SK-N-SH (cell line): ENCODE measurements at regions not wholly inside any gene's neighbourhood (a gene's known extent, or its start where the extent isn't known, plus 50 kb on each side); places are given as distances from the start of the nearest gene placed in this dataset.

Experiments
- CTCF ChIA-PET: fragments of 300-600, 350-600 bp; formaldehyde crosslinking; extraction: SDS; loops from one replicate; lab custom pipeline; 2021; lab: Yijun Ruan, JAX
- POLR2A ChIA-PET: fragments of 350-600 bp; sonication (Branson Sonifier 250); formaldehyde crosslinking; extraction: SDS; loops from one replicate; lab custom pipeline; 2020; ENCODE audit warnings: antibody characterized with exemption, inconsistent platforms; lab: Yijun Ruan, JAX
- DNase-seq: peaks from one replicate; pipeline ENCODE4 v3.0.0; 2012
- H2AFZ ChIP-seq: fragments of 200-600 bp; sonication (generic); 2 replicates; pipeline ENCODE4 v1.8.1; 2016; ENCODE audit warnings: antibody characterized with exemption, mild to moderate bottlenecking, low read depth
- H3F3A ChIP-seq: fragments of 200-600 bp; sonication (generic); replicated peaks from 2 replicates; pipeline ENCODE3; 2016; ENCODE audit warnings: antibody characterized with exemption, mild to moderate bottlenecking; ENCODE audit not compliant: insufficient read depth
- H3K27ac ChIP-seq, 2 experiments: fragments of 200-500 bp in 1 of 2; fragments of 200-600 bp in 1 of 2; sonication (Bioruptor generic) in 1 of 2; sonication (generic), shearing (Covaris generic) in 1 of 2; 2 replicates each; pipeline versions ENCODE4 v1.5.1 to v1.6.1; 2014 to 2016; ENCODE audit warnings: low read depth in 2 of 2, inconsistent platforms in 1 of 2, low read length in 1 of 2, mild to moderate bottlenecking in 1 of 2, mixed read lengths in 1 of 2
- H3K27me3 ChIP-seq: fragments of 200-600 bp; sonication (generic), shearing (Covaris generic); 2 replicates; pipeline ENCODE4 v1.6.1; 2016; ENCODE audit warnings: mixed run types; ENCODE audit not compliant: insufficient read depth
- H3K36me3 ChIP-seq, 2 experiments: fragments of 200-500 bp in 1 of 2; fragments of 200-600 bp in 1 of 2; sonication (Bioruptor generic) in 1 of 2; sonication (generic) in 1 of 2; replicated peaks in 1 of 2; 2 replicates each; pipeline versions ENCODE3 to v1.5.1; 2014 to 2016; ENCODE audit warnings: low read length in 1 of 2, mild to moderate bottlenecking in 1 of 2; ENCODE audit not compliant: insufficient read depth in 2 of 2, control insufficient read depth in 1 of 2
- H3K4me1 ChIP-seq, 2 experiments: fragments of 200-500 bp in 1 of 2; fragments of 200-600 bp in 1 of 2; sonication (Bioruptor generic) in 1 of 2; sonication (generic), shearing (Covaris generic) in 1 of 2; 2 replicates each; pipeline versions ENCODE4 v1.5.1 to v1.6.1; 2014 to 2016; ENCODE audit warnings: low read depth in 1 of 2, low read length in 1 of 2, mixed run types in 1 of 2; ENCODE audit not compliant: insufficient read depth in 2 of 2, control insufficient read depth in 1 of 2
- H3K4me2 ChIP-seq: fragments of 200-600 bp; sonication (generic), shearing (Covaris generic); 2 replicates; pipeline ENCODE4 v1.6.1; 2017; ENCODE audit warnings: mixed run types
- H3K4me3 ChIP-seq, 2 experiments: fragments of 200-500 bp in 1 of 2; fragments of 200-600 bp in 1 of 2; sonication (Bioruptor generic) in 1 of 2; sonication (generic), shearing (Covaris generic) in 1 of 2; 2 replicates each; pipeline versions ENCODE4 v1.5.1 to v1.8.1; 2014 to 2016; ENCODE audit warnings: low read depth in 2 of 2, inconsistent platforms in 1 of 2, low read length in 1 of 2, mild to moderate bottlenecking in 1 of 2, mixed read lengths in 1 of 2, moderate library complexity in 1 of 2
- H3K79me2 ChIP-seq: fragments of 200-600 bp; sonication (generic); 2 replicates; pipeline ENCODE4 v1.8.1; 2017; ENCODE audit warnings: mild to moderate bottlenecking; ENCODE audit not compliant: insufficient read depth
- H3K9ac ChIP-seq: fragments of 200-600 bp; sonication (generic); 2 replicates; pipeline ENCODE4 v1.6.1; 2017; ENCODE audit warnings: mixed run types
- H3K9me2 ChIP-seq: fragments of 200-600 bp; sonication (generic); 2 replicates; pipeline ENCODE4 v1.6.1; 2017; ENCODE audit warnings: mixed run types
- H3K9me3 ChIP-seq: fragments of 200-600 bp; sonication (generic); 2 replicates; pipeline ENCODE4 v1.6.1; 2017; ENCODE audit warnings: mixed run types, mild to moderate bottlenecking, moderate library complexity
- H4K20me1 ChIP-seq: fragments of 200-600 bp; sonication (generic); 2 replicates; pipeline ENCODE4 v1.6.1; 2017; ENCODE audit warnings: mild to moderate bottlenecking, mixed run types; ENCODE audit not compliant: insufficient read depth
- CHD2 ChIP-seq: fragments of 150-350 bp; IDR thresholded peaks from 2 replicates; pipeline ENCODE4 v1.6.1; 2018; ENCODE audit warnings: low read length; ENCODE audit not compliant: partially characterized antibody
- CTCF ChIP-seq: fragments of 200-600 bp; sonication (generic); IDR thresholded peaks from 2 replicates; pipeline ENCODE4 v1.6.1; 2017; ENCODE audit warnings: antibody characterized with exemption, mild to moderate bottlenecking, moderate library complexity
- ELF1 ChIP-seq: IDR thresholded peaks from 2 replicates; pipeline ENCODE4 v1.4.0; 2012
- FOSL2 ChIP-seq: IDR thresholded peaks from 2 replicates; pipeline ENCODE4 v1.4.0; 2012; ENCODE audit warnings: low read depth, mild to moderate bottlenecking, moderate library complexity, borderline replicate concordance
- FOXJ3 ChIP-seq: sonication (generic); formaldehyde crosslinking; IDR thresholded peaks from 2 replicates; pipeline ENCODE4 v1.5.1; 2020; ENCODE audit warnings: mild to moderate bottlenecking, missing genetic modification reagents
- FOXM1 ChIP-seq: IDR thresholded peaks from 2 replicates; pipeline ENCODE4 v1.4.0; 2012; ENCODE audit warnings: low read depth, mild to moderate bottlenecking
- IRF3 ChIP-seq: fragments of 150-350 bp; IDR thresholded peaks from 2 replicates; pipeline ENCODE4 v1.6.1; 2016; ENCODE audit warnings: mild to moderate bottlenecking, low read depth, low read length
- MAX ChIP-seq: IDR thresholded peaks from 2 replicates; pipeline ENCODE4 v1.4.0; 2012; ENCODE audit warnings: low read depth
- PBX3 ChIP-seq: IDR thresholded peaks from 2 replicates; pipeline ENCODE4; 2012
- RCOR1 ChIP-seq: fragments of 150-350 bp; IDR thresholded peaks from 2 replicates; pipeline ENCODE4 v1.6.1; 2017; ENCODE audit warnings: antibody characterized with exemption, low read length
- REST ChIP-seq: IDR thresholded peaks from 2 replicates; pipeline ENCODE4 v1.6.1; 2012; ENCODE audit warnings: mild to moderate bottlenecking, low read depth, low read length, moderate library complexity
- RFX5 ChIP-seq: IDR thresholded peaks from 2 replicates; pipeline ENCODE4 v1.6.1; 2012; ENCODE audit warnings: mild to moderate bottlenecking, improper control_type of control experiment, low read length
- RXRA ChIP-seq: IDR thresholded peaks from 2 replicates; pipeline ENCODE4 v1.4.0; 2012; ENCODE audit warnings: low read depth, mild to moderate bottlenecking, borderline replicate concordance
- SIN3A ChIP-seq: IDR thresholded peaks from 2 replicates; pipeline ENCODE4 v1.6.1; 2012; ENCODE audit warnings: low read depth, mild to moderate bottlenecking, low read length, moderate library complexity, borderline replicate concordance
- TEAD4 ChIP-seq: IDR thresholded peaks from 2 replicates; pipeline ENCODE4 v1.4.0; 2012; ENCODE audit warnings: mild to moderate bottlenecking, borderline replicate concordance; ENCODE audit not compliant: insufficient read depth
- USF1 ChIP-seq: IDR thresholded peaks from 2 replicates; pipeline ENCODE4 v1.4.0; 2012; ENCODE audit warnings: low read depth, borderline replicate concordance
- USF2 ChIP-seq: fragments of 150-350 bp; IDR thresholded peaks from 2 replicates; pipeline ENCODE4 v1.6.1; 2017; ENCODE audit warnings: antibody characterized with exemption, low read length, low read depth, borderline replicate concordance
- YY1 ChIP-seq: IDR thresholded peaks from 2 replicates; pipeline ENCODE4 v1.4.0; 2012; ENCODE audit warnings: low read depth, mild to moderate bottlenecking
- WGBS: methylation state at CpG from one replicate; pipeline ENCODE4 v1.1.6; 2017; ENCODE audit warnings: low lambda C conversion rate; 5-methylcytosine and 5-hydroxymethylcytosine counted together

- TF ChIP-seq REST (no peak), FOXJ3 (CRISPR knock-in tag) (no peak)
These were observed 212.2 kb upstream of the MVB12B start (continued) for GRCh38 chr9:126114409-126114760.

GRCh38 chr9:126114850-126115460 is 211.7 kb upstream of the MVB12B start:
- no peak for DNase-seq
- no peak overlapping the region for H3K27ac ChIP-seq
- peaks cover 25% of the 10 kb centered on the region; the same call in 1 of the 2 replicates for H3K27me3 ChIP-seq
- H2AFZ ChIP-seq = no peak overlapping the region
- H3K79me2 ChIP-seq = no peaks in the 10 kb centered on the region
- H3K4me1 ChIP-seq = no peaks in the 10 kb centered on the region
- H3K36me3 ChIP-seq = no peaks in the 10 kb centered on the region
- H4K20me1 ChIP-seq = no peaks in the 10 kb centered on the region
- H3K9me3 ChIP-seq = no peaks in the 10 kb centered on the region
- CTCF ChIA-PET = interaction anchor here (1.7 kb wide), 1 partner anchor 11 kb away, joined by 6 read pairs; no protein-coding TSS in a partner anchor
- no peak overlapping the region for H3K9ac ChIP-seq
- no peak overlapping the region for H3K4me3 ChIP-seq
- POLR2A ChIA-PET = no interaction called here
- no peaks in the 10 kb centered on the region for H3K9me2 ChIP-seq
- H3F3A ChIP-seq = no peaks in the 10 kb centered on the region
- H3K4me2 ChIP-seq = no peak overlapping the region
- 73% methylated on average over 12 of the region's 12 CpGs for WGBS
- TF ChIP-seq RXRA (no peak), SIN3A (no peak), ELF1 (no peak), CHD2 (no peak), USF1 (no peak), TEAD4 (no peak), FOXM1 (no peak), RFX5 (no peak), FOSL2 (no peak), MAX (no peak), PBX3 (no peak), FOXJ3 (CRISPR knock-in tag) (no peak), IRF3 (no peak), YY1 (no peak), CTCF (no peak), RCOR1 (no peak), USF2 (no peak)
